NOMO-1 treated with DMSO at 0.1 percent for 48 hours (cell line): ENCODE measurements at regions not wholly inside any gene's neighbourhood (a gene's known extent, or its start where the extent isn't known, plus 50 kb on each side); places are given as distances from the start of the nearest gene placed in this dataset.

Experiments used
- DNase-seq: peaks from one replicate; lab custom pipeline; 2025; ENCODE audit not compliant: unreplicated experiment; lab: John Stamatoyannopoulos, UW

GRCh38 chr12:66045506-66045905, 85.0 kb downstream of the LLPH start:
- no peak for DNase-seq

- DNase-seq = no peak
Observed at GRCh38 chr12:66044731-66045130, 85.8 kb downstream of the LLPH start.

GRCh38 chr12:66043035-66043434, 87.5 kb downstream of the LLPH start:
- no peak for DNase-seq

- DNase-seq = no peak
Observed at GRCh38 chr12:66041651-66042363, 88.7 kb downstream of the LLPH start.

- no peak for DNase-seq
Observed at GRCh38 chr12:66036317-66036716, 94.2 kb downstream of the LLPH start.

- peak; percentile 52 for DNase-seq
Observed at GRCh38 chr12:66035288-66035966, 95.1 kb downstream of the LLPH start.

- DNase-seq = no peak
Observed at GRCh38 chr12:66033151-66033550, 97.4 kb downstream of the LLPH start.

- DNase-seq = no peak
Observed at GRCh38 chr12:66032739-66033138, 97.8 kb downstream of the LLPH start.

GRCh38 chr12:66030217-66030781, 100.3 kb downstream of the LLPH start:
- no peak for DNase-seq

GRCh38 chr12:66028390-66028789, 102.2 kb downstream of the LLPH start:
- no peak for DNase-seq

- DNase-seq = no peak
Observed at GRCh38 chr12:66025477-66025876, 105.1 kb downstream of the LLPH start.

- DNase-seq = no peak
Observed at GRCh38 chr12:66024949-66025348, 105.6 kb downstream of the LLPH start.

- no peak for DNase-seq
Observed at GRCh38 chr12:66020481-66020880, 110.1 kb downstream of the LLPH start.

GRCh38 chr12:66017736-66018135, 112.8 kb downstream of the LLPH start:
- no peak for DNase-seq
